Esophagus squamous epithelium (tissue), 5 donors: ENCODE measurements at regions not wholly inside any gene's neighbourhood (a gene's known extent, or its start where the extent isn't known, plus 50 kb on each side); places are given as distances from the start of the nearest gene placed in this dataset.

Experiments
- DNase-seq: peaks from one replicate; lab custom pipeline; 2025; lab: John Stamatoyannopoulos, UW
- H3K27ac ChIP-seq, 4 donors: fragments of 200-600 bp; sonication (generic); one replicate each; pipeline ENCODE4 v1.5.1; 2016 to 2019; ENCODE audit warnings: mild to moderate bottlenecking in 1 of 4
- H3K27me3 ChIP-seq, 4 donors: fragments of 200-600 bp; sonication (generic); 1 replicate in 3 of 4; 2 replicates in 1 of 4; pipeline versions ENCODE4 v1.5.1 to v1.6.0; 2017 to 2021; ENCODE audit warnings: antibody characterized with exemption in 1 of 4
- H3K36me3 ChIP-seq, 3 donors: fragments of 200-600 bp; sonication (generic); one replicate each; pipeline ENCODE4 v1.5.1; 2016 to 2019
- H3K4me1 ChIP-seq, 3 donors: fragments of 200-600 bp; sonication (generic); one replicate each; pipeline ENCODE4 v1.5.1; 2017 to 2019
- H3K4me3 ChIP-seq, 4 donors: fragments of 200-600 bp; sonication (generic); 1 replicate in 3 of 4; 2 replicates in 1 of 4; pipeline ENCODE4 v1.5.1; 2016 to 2019; ENCODE audit warnings: mild to moderate bottlenecking in 2 of 4, moderate library complexity in 1 of 4
- H3K9me3 ChIP-seq, 3 donors: fragments of 200-600 bp; sonication (generic); one replicate each; pipeline ENCODE4 v1.5.1; 2016 to 2019
- CTCF ChIP-seq, 6 experiments: fragments of 450-650 bp in 4 of 6; fragments of 200-600 bp in 2 of 6; sonication (generic) in 2 of 6; IDR thresholded peaks; one replicate each; pipeline ENCODE4 v1.5.1; 2016 to 2019; ENCODE audit warnings: antibody characterized with exemption in 6 of 6, mild to moderate bottlenecking in 4 of 6, moderate library complexity in 4 of 6
- POLR2A ChIP-seq, 4 donors: fragments of 450-650 bp; IDR thresholded peaks; one replicate each; pipeline ENCODE4 v1.6.1; 2017; ENCODE audit warnings: antibody characterized with exemption in 4 of 4, mild to moderate bottlenecking in 4 of 4, moderate library complexity in 3 of 4
- WGBS, 2 donors: methylation state at CpG; one replicate each; pipeline ENCODE4 v1.1.5; 2018; 5-methylcytosine and 5-hydroxymethylcytosine counted together
- intact Hi-C: fragments of 100-400 bp; cut with DNase I; formaldehyde crosslinking; loops from one replicate; pipeline ENCODE4 v1.15.0; 2022
- donor health status: DM: yes; HTN: yes; CAD: no.

GRCh38 chr16:79816081-79816497, 215.6 kb upstream of the MAF start:
- no peaks in the 10 kb centered on the region for H3K9me3 ChIP-seq
- H3K4me3 ChIP-seq: no peak overlapping the region
- no peak overlapping the region for H3K27ac ChIP-seq
- no peaks in the 10 kb centered on the region for H3K36me3 ChIP-seq
- WGBS, 2 donors: 54 to 60% methylated on average over 4 of the region's 4 CpGs
- H3K4me1 ChIP-seq: peaks cover 0 to 18% (median 3%) of the 10 kb centered on the region in 3 donors
- no peak for DNase-seq
- no peaks in the 10 kb centered on the region for H3K27me3 ChIP-seq
- intact Hi-C loops: no loop called here
- TF ChIP-seq POLR2A (IDR thresholded peaks at IDR 0.05) (no peak), CTCF (IDR thresholded peaks at IDR 0.05) (no peak)

GRCh38 chr16:79815049-79815448, 214.5 kb upstream of the MAF start:
- no peak for TF ChIP-seq POLR2A (IDR thresholded peaks at IDR 0.05)
- no peak for TF ChIP-seq CTCF (IDR thresholded peaks at IDR 0.05)
- Histone ChIP-seq H3K27me3 (no peaks in the 10 kb centered on the region), H3K36me3 (no peaks in the 10 kb centered on the region), H3K4me1 (peaks cover 0 to 28% (median 5%) of the 10 kb centered on the region in 3 donors), H3K27ac (no peak overlapping the region), H3K4me3 (no peak overlapping the region), H3K9me3 (no peaks in the 10 kb centered on the region)
- no peak for DNase-seq
- intact Hi-C loops: no loop called here
- 71 to 75% methylated on average over 2 of the region's 2 CpGs for WGBS, 2 donors

DNA sequence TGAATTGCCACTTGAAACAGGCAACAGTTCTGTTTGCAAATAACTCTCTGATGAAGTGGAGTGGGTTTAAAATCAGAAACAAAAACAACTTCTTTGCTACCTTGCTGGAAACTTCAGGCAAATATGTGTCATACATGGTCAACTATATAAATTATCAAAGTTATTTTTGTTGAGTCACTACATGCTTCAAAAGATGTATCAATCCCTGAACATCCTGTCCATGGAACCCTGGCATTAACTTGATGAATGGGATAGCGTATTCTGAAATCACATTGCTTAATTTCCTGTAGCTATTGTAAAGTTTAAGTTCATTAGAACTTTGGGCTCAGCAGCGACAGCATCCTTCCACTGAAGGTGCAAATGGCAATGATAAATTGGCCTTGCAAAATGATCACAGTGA, 213.6 kb upstream of the MAF start:
- Histone ChIP-seq H3K27me3 (no peaks in the 10 kb centered on the region), H3K36me3 (no peaks in the 10 kb centered on the region), H3K27ac (no peak overlapping the region), H3K4me3 (no peak overlapping the region), H3K9me3 (no peaks in the 10 kb centered on the region), H3K4me1 (peaks cover 0 to 36% (median 5%) of the 10 kb centered on the region in 3 donors)
- DNase-seq: no peak
- intact Hi-C loops: no loop called here
- TF ChIP-seq CTCF (IDR thresholded peaks at IDR 0.05) (no peak), POLR2A (IDR thresholded peaks at IDR 0.05) (no peak)
- 22 to 40% methylated on average over 2 of the region's 2 CpGs for WGBS, 2 donors

GRCh38 chr16:79811541-79811940, 211.0 kb upstream of the MAF start:
- peaks cover 0 to 58% (median 12%) of the 10 kb centered on the region in 3 donors for H3K4me1 ChIP-seq
- H3K4me3 ChIP-seq: no peak overlapping the region
- no peaks in the 10 kb centered on the region for H3K36me3 ChIP-seq
- no peaks in the 10 kb centered on the region for H3K9me3 ChIP-seq
- DNase-seq: no peak
- no peak overlapping the region for H3K27ac ChIP-seq
- intact Hi-C loops: no loop called here
- H3K27me3 ChIP-seq: no peaks in the 10 kb centered on the region
- 10 to 26% methylated on average over 2 of the region's 2 CpGs for WGBS, 2 donors
- no peak for TF ChIP-seq POLR2A (IDR thresholded peaks at IDR 0.05)
- TF ChIP-seq CTCF (IDR thresholded peaks at IDR 0.05): no peak

GRCh38 chr16:79810449-79811189, 210.1 kb upstream of the MAF start:
- TF ChIP-seq CTCF (IDR thresholded peaks at IDR 0.05): no peak
- Histone ChIP-seq H3K27me3 (no peaks in the 10 kb centered on the region), H3K27ac (peak overlapping the region in 1 of 4 donors; percentile 21), H3K4me1 (peaks cover 0 to 54% (median 12%) of the 10 kb centered on the region in 3 donors), H3K9me3 (no peaks in the 10 kb centered on the region), H3K4me3 (no peak overlapping the region), H3K36me3 (no peaks in the 10 kb centered on the region)
- intact Hi-C loops: no loop called here
- WGBS, 2 donors: 35 to 51% methylated on average over 6 of the region's 6 CpGs
- no peak for DNase-seq
